ENCODE measurements at regions not wholly inside any gene's neighbourhood (a gene's known extent, or its start where the extent isn't known, plus 50 kb on each side); places are given as distances from the start of the nearest gene placed in this dataset.

DNA sequence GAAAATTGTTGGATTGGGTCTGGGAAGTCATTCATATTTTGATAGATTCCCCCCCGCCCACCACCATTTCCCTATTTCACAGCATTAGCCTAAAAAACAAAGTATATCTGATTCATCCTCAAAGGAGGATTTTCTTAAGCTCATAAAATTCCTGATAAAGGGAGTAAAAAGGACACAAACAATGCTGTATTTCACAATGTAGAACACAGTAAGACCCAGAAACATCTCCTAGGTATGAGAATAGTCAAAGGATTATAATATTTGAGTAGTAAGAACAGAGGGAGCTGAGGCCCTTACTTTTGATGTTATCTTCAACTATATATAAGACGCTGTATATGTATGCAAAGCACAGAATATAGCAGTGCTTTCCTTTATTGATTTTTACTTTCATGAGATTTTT lies 225.3 kb downstream of the TGFB2 start:
- TF ChIP-seq POLR2A (IDR thresholded peaks at IDR 0.05; ENCODE audit: low read length): no peak
- TF ChIP-seq GATA1 (IDR thresholded peaks at IDR 0.05; ENCODE audit: low read depth, low read length): no peak
